HAP-1 (cell line): ENCODE measurements at regions not wholly inside any gene's neighbourhood (a gene's known extent, or its start where the extent isn't known, plus 50 kb on each side); places are given as distances from the start of the nearest gene placed in this dataset.
"Not testable (repeated sequence)": the region's sequence is repeated elsewhere in the genome, so short reads cannot be mapped to it uniquely, and the experiment has no call there.

Source experiments
- DNase-seq, 2 experiments: peaks; one replicate each; pipeline ENCODE4 v3.0.0-alpha.2; 2016 to 2020; ENCODE audit warnings: low spot score in 2 of 2
- H3K27me3 ChIP-seq: fragments of 250-450 bp; sonication (Bioruptor Pico); 2 replicates; pipeline ENCODE4 v1.5.1; 2020; ENCODE audit warnings: low read depth, mild to moderate bottlenecking, moderate library complexity
- H3K36me3 ChIP-seq: fragments of 250-450 bp; sonication (Bioruptor Pico); replicated peaks from 2 replicates; pipeline ENCODE4 v1.5.1; 2020; ENCODE audit warnings: mild to moderate bottlenecking
- H3K4me1 ChIP-seq: fragments of 250-450 bp; sonication (Bioruptor Pico); 2 replicates; pipeline ENCODE4 v1.5.1; 2020; ENCODE audit warnings: mild to moderate bottlenecking
- H3K4me3 ChIP-seq: fragments of 250-450 bp; sonication (Bioruptor Pico); 2 replicates; pipeline ENCODE4 v1.5.1; 2020; ENCODE audit warnings: mild to moderate bottlenecking, moderate library complexity
- H3K9me3 ChIP-seq: fragments of 250-450 bp; sonication (Bioruptor Pico); 2 replicates; pipeline ENCODE4 v1.5.1; 2020; ENCODE audit warnings: mild to moderate bottlenecking, moderate library complexity
- in situ Hi-C: fragments of 300-500 bp; cut with MboI; formaldehyde crosslinking; loops from 3 replicates; pipeline ENCODE4 v1.14.3; 2020; ENCODE audit warnings: low sequenced_read_pairs, inconsistent platforms, mixed read lengths

DNA sequence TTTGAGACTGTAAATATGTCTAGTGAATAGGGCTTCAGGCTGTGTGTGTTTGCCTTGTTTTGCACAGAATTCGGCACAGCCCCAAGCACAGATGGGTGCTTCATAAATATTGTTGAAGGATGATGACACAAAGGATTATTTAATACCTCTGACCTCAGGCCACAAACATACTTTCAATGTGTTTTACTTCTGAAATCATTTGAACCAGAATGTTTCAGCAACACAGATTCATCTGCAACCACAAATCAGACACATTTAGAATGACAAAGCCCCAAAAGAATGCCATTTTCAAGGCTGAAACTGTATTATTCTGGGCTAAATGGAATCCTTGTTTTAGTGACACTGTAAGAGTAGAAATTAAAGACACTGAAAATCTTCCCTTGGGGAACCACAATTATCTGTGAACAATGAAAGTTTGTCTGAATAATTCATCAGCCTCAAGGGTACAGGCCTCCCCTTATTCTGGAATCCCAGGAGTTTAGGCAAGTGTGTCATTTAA, 93.7 kb downstream of the FOXD4L6 start:
- in situ Hi-C loops: not testable (repeated sequence)
- peak; percentile 56 to 80 for DNase-seq

DNA sequence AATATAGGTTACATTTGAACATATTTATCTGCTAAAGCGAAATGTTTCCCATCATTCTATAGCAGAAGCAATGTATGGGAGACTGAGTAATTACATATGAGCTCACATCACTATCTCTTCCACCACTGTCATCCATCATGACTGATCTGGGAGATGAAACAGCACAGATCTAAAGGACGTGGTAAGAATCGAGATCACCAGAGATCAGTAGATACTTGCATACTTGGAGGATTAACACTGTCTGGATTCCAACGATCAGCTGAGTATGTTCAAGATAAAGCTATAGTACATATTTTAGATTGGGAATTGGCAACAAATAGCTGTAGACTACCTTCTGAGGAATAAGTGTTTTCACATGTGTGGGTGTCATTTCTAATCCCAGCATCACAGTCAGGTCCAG, 94.6 kb downstream of the FOXD4L6 start:
- DNase-seq, H3K36me3 ChIP-seq, H3K27me3 ChIP-seq, H3K4me1 ChIP-seq, H3K9me3 ChIP-seq, H3K4me3 ChIP-seq, in situ Hi-C loops: not testable (repeated sequence)

More for the DNA sequence above, 93.7 kb downstream of the FOXD4L6 start:
- not testable (repeated sequence) for H3K27me3 ChIP-seq, H3K4me1 ChIP-seq, H3K9me3 ChIP-seq, H3K4me3 ChIP-seq, H3K36me3 ChIP-seq

GRCh38 chr9:41033360-41033759, 95.1 kb downstream of the FOXD4L6 start:
- DNase-seq, H3K4me1 ChIP-seq, H3K27me3 ChIP-seq, H3K4me3 ChIP-seq, H3K36me3 ChIP-seq, in situ Hi-C loops, H3K9me3 ChIP-seq: not testable (repeated sequence)

- in situ Hi-C loops, H3K27me3 ChIP-seq, DNase-seq, H3K4me3 ChIP-seq, H3K36me3 ChIP-seq, H3K4me1 ChIP-seq, H3K9me3 ChIP-seq: not testable (repeated sequence)
Measured at GRCh38 chr9:41026912-41027676, 101.4 kb downstream of the FOXD4L6 start.

- H3K4me1 ChIP-seq, H3K27me3 ChIP-seq, H3K4me3 ChIP-seq, in situ Hi-C loops, H3K36me3 ChIP-seq, H3K9me3 ChIP-seq, DNase-seq: not testable (repeated sequence)
Measured at GRCh38 chr9:41022365-41022764, 106.1 kb downstream of the FOXD4L6 start.

- H3K4me3 ChIP-seq, H3K27me3 ChIP-seq, H3K36me3 ChIP-seq, DNase-seq, in situ Hi-C loops, H3K9me3 ChIP-seq, H3K4me1 ChIP-seq: not testable (repeated sequence)
Measured at GRCh38 chr9:41019858-41020562, 108.5 kb downstream of the FOXD4L6 start.

DNA sequence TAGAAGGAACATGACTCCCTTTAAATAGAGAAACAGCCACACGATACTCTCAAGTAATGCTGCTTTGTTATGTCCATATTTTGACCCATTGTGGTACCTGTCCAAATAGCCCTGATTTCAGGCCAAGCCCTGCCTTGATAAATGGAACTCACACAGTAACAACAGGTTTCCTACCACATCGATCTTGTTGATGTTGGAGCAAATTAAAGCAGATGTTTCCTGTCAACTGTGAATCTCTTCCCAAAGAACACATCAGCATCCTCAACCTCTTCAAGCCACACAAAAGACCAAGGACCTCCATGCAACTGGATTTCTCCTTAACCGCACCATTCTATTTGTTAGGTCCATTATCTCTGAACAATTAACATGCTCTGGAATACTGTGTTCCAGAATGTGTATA, 109.5 kb downstream of the FOXD4L6 start:
- H3K36me3 ChIP-seq, DNase-seq, H3K9me3 ChIP-seq, H3K4me1 ChIP-seq, in situ Hi-C loops, H3K27me3 ChIP-seq, H3K4me3 ChIP-seq: not testable (repeated sequence)

DNA sequence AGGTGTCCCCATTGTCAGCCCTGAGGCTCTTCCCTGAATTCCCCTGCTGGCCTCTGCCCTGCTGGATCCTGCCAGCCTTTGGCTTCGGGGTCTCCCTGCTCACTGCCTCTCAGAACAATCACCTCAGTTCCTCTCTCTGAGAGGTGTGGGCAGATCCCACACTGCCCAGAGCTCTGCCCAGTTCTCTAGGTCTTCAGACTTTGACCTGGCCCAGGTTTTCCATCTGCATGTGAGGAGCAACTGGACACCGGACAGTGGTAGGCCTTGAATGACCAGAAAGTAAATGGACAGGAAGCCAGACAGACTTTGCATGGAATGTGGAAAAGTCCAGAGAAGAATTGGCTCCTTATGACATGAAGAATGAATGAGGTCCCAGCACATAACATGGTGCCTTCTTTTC, 111.8 kb downstream of the FOXD4L6 start:
- H3K27me3 ChIP-seq, H3K4me1 ChIP-seq, H3K4me3 ChIP-seq, DNase-seq, H3K36me3 ChIP-seq, H3K9me3 ChIP-seq, in situ Hi-C loops: not testable (repeated sequence)

DNA sequence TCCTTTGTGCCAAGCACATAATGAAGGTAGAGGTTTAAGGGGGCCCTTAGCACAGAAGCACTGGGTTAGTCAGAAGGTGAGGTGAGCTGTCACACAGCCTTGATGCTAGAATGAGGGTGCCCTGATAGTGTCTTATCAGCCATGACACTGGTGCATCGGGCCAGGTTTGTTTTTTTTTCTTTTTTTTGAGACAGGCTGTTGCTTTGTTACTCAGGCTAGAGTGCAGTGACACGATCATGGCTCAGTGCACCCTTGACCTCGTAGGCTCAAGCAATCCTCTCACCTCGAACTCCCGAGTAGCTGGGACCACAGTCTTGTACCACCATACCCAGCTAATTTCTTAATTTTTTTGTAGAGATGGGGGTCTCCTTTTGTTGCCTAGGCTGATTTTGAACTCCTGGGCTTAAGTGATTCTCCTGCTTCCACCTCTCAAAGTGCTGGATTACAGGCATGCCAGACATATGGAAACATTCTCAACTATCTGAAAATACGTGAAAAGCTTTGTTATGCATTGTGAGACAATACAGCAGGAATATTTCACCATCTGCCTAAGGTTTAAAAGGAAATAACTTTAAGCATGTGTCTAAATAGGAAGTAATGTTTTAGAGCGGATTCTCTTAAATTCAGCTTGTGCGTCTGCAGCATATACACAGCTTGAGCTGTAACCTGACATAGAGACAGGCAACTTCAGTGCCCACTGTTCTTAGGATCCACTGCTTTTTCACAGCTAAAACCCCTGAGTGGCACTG, 128.4 kb downstream of the FOXD4L6 start:
- H3K4me3 ChIP-seq, in situ Hi-C loops, H3K4me1 ChIP-seq, DNase-seq, H3K27me3 ChIP-seq, H3K36me3 ChIP-seq, H3K9me3 ChIP-seq: not testable (repeated sequence)

DNA sequence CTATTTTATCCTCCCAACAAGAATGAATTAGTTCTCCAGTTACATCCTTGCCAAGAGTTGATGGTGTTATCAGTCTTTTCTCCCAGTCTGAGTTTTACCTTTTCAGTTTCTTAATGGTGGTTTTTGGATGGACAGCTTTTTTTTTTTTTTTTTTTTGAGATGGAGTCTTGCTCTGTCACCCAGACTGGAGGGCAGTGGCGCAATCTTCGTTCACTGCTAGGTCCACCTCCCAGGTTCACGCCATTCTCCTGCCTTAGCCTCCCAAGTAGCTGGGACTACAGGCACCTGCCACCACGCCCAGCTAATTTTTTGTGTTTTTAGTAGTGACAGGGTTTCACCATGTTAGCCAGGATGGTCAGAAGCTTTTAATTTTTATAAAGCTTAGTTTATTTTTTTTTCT, 133.0 kb downstream of the FOXD4L6 start:
- DNase-seq, in situ Hi-C loops, H3K27me3 ChIP-seq, H3K9me3 ChIP-seq, H3K36me3 ChIP-seq, H3K4me3 ChIP-seq: not testable (repeated sequence)
- peaks cover 12% of the 10 kb centered on the region for H3K4me1 ChIP-seq

- DNase-seq, H3K9me3 ChIP-seq, H3K27me3 ChIP-seq, in situ Hi-C loops, H3K4me3 ChIP-seq, H3K36me3 ChIP-seq: not testable (repeated sequence)
- peaks cover 12% of the 10 kb centered on the region for H3K4me1 ChIP-seq
Measured at GRCh38 chr9:40993842-40994241, 134.6 kb downstream of the FOXD4L6 start.

GRCh38 chr9:40993375-40993774, 135.1 kb downstream of the FOXD4L6 start:
- Histone ChIP-seq H3K4me3 (peak overlapping the region; percentile 96), H3K4me1 (peaks cover 12% of the 10 kb centered on the region)
- H3K27me3 ChIP-seq, in situ Hi-C loops, H3K36me3 ChIP-seq, H3K9me3 ChIP-seq, DNase-seq: not testable (repeated sequence)

GRCh38 chr9:40992472-40992821, 136.0 kb downstream of the FOXD4L6 start:
- Histone ChIP-seq H3K4me1 (peaks cover 12% of the 10 kb centered on the region), H3K4me3 (peak overlapping the region; percentile 96)
- H3K9me3 ChIP-seq, H3K27me3 ChIP-seq, H3K36me3 ChIP-seq, in situ Hi-C loops: not testable (repeated sequence)
- DNase-seq: peak in 1 of 2 experiments; percentile 58
